H1 (cell line): ENCODE measurements at regions not wholly inside any gene's neighbourhood (a gene's known extent, or its start where the extent isn't known, plus 50 kb on each side); places are given as distances from the start of the nearest gene placed in this dataset.

Experiments used
- ATF3 ChIP-seq: IDR thresholded peaks from 2 replicates; pipeline ENCODE4 v1.6.1; 2011; ENCODE audit warnings: low read depth, mild to moderate bottlenecking, low read length; ENCODE audit not compliant: insufficient read depth
- MAX ChIP-seq: IDR thresholded peaks from 2 replicates; pipeline ENCODE4 v1.6.1; 2012; ENCODE audit warnings: inconsistent platforms
- PHF8 ChIP-seq: fragments of 200-600 bp; sonication (generic); conservative IDR thresholded peaks from 2 replicates; pipeline ENCODE4 v1.7.1; 2012; ENCODE audit warnings: low read depth, mild to moderate bottlenecking, inconsistent platforms, low read length, moderate library complexity
- POLR2A ChIP-seq, 2 experiments: IDR thresholded peaks; 1 replicate in 1 of 2; 2 replicates in 1 of 2; pipeline ENCODE4 v1.6.1; 2011; ENCODE audit warnings: low read depth in 2 of 2, low read length in 2 of 2, mild to moderate bottlenecking in 2 of 2; ENCODE audit errors: control extremely low read depth in 1 of 2
- SP2 ChIP-seq: IDR thresholded peaks from 2 replicates; pipeline ENCODE4 v1.6.1; 2012; ENCODE audit warnings: mild to moderate bottlenecking, low read length, inconsistent platforms
- TF ChIP-seq, protein P1 (sequence below): IDR thresholded peaks from 2 replicates; pipeline ENCODE4 v1.6.1; 2012; ENCODE audit warnings: low read length, inconsistent platforms

- TF ChIP-seq MAX (no peak), SP2 (no peak), PHF8 (no peak), ATF3 (no peak), POLR2A (IDR thresholded peaks at IDR 0.05; ENCODE audit: control extremely low read depth in 1 of 2, low read depth in 2 of 2, low read length in 2 of 2) (no peak)
- TF ChIP-seq, protein P1, sequence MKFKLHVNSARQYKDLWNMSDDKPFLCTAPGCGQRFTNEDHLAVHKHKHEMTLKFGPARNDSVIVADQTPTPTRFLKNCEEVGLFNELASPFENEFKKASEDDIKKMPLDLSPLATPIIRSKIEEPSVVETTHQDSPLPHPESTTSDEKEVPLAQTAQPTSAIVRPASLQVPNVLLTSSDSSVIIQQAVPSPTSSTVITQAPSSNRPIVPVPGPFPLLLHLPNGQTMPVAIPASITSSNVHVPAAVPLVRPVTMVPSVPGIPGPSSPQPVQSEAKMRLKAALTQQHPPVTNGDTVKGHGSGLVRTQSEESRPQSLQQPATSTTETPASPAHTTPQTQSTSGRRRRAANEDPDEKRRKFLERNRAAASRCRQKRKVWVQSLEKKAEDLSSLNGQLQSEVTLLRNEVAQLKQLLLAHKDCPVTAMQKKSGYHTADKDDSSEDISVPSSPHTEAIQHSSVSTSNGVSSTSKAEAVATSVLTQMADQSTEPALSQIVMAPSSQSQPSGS: no peak
Observed at GRCh38 chr4:135533053-135533452, 1331.5 kb upstream of the PABPC4L start.
